Hematopoietic multipotent progenitor cell treated with erythropoietin and hydrocortisone succinate and interleukin-3 and kit ligand, for 15 days (in vitro differentiated cells): ENCODE measurements at regions not wholly inside any gene's neighbourhood (a gene's known extent, or its start where the extent isn't known, plus 50 kb on each side); places are given as distances from the start of the nearest gene placed in this dataset.

ENCODE experiments used
- DNase-seq: peaks from one replicate; pipeline ENCODE4 v3.0.0-alpha.2; 2015; ENCODE audit warnings: low spot score

DNA sequence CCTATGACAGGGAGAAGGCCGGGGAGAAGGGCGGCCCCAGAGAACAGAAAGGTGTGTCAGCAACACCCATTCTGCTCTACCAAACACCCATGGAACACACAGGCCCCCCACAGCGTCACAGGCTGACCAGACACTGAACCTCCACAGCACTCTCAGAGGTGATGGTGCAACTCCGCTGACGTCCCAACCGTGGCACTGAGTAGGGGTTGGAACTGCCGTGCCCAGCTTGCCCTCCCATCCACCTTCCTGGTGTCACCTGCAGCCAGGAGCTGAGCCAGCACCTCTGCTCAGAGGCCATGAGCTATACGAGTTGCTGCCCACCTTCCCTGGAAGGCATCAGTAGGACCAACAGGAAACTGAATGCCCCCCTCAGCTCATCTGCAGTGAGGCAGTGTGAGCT is 412.9 kb upstream of the SALL3 start:
- DNase-seq: no peak

DNA sequence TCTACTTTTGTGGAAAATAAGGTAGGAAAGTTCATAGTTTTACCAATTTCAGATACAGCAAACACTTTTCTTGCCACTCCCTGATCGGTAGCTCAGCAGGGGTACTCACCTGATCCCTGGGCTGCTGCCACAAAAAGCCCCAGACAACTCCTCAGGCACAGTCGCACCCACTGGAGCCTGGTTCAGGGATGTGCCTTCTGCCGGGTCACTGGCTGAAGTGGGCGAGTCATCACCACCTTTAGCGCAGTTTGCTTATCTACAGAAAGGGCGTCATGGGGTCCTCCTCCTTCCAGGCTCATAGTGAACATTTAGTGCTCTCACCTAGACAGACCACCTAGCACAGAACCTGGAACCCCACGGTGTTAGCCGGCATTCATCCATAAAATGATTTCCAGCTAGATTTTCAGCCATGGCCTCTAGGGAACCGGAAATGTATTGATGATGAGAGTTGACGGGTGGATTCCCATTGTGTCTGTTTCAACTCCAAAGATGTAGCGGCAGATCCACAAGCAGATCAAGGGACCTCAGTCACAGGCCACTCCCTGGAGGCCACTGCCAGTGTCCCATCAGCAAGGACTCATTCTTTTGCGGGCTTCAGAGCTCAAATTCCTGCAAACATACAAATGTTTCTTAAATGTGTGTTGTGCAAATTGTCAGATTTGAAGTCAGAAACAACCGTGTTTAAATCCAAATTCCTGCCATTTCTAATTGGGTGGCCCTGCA is 408.4 kb upstream of the SALL3 start:
- no peak for DNase-seq

DNA sequence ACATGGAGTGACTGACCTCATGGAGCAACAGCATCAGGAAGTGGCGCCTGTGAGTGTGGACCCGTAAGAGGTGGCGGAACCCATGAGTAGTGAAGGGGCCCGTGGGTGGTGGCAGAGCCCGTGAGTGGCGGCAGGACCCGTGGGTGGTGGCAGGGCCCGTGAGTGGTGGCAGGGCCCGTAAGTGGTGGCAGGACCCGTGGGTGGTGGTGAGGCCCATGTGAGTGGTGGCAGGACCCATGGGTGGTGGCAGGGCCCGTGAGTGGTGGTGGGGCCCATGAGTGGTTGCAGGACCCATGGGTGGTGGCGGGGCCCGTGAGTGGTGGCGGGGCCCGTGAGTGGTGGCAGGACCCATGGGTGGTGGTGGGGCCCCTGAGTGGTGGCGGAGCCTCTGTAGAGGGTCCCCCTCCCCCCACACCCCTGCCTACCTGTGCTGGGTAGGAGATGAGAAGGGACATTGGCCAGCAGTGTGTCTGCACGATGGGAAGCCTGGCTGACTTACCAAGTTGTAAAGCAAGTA is 407.7 kb upstream of the SALL3 start:
- no peak for DNase-seq

DNA sequence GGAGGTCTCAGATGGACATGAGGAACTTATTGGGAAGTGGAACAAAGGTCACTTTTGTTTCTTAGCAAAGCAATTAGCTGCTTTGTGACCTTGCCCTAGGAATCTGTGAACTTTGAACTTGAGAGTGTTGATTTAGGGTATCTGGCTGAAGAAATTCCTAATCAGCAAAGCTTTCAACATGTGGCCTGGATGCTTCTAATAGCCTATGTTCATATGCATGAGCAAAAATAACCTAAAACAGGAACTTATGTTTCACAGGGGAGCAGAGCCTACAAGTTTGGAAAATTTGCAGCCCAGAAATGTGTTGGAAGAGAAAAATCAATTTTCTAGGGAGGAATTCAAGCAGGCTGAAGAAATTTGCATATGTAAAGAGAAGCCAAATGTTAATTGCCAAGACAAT is 405.8 kb upstream of the SALL3 start:
- DNase-seq: no peak

DNA sequence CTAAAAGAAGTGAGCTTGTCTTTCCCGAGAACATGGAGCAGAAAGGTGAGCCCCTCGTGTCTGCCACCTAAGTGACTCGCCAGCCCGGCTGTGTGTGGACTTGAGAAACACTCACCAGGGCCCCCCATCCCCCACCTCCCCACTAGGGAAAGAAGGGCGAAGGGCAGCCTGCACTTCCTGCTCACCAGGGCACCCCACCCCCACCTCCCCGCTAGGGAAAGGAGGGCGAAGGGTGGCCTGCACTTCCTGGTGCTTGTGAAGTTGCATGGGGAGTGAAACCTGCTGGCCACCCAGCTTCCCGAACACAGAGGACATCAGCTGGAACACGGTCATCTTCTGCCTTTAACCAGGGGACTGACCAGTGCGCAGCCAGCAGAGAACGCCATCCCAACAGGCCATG is 402.7 kb upstream of the SALL3 start:
- no peak for DNase-seq

DNA sequence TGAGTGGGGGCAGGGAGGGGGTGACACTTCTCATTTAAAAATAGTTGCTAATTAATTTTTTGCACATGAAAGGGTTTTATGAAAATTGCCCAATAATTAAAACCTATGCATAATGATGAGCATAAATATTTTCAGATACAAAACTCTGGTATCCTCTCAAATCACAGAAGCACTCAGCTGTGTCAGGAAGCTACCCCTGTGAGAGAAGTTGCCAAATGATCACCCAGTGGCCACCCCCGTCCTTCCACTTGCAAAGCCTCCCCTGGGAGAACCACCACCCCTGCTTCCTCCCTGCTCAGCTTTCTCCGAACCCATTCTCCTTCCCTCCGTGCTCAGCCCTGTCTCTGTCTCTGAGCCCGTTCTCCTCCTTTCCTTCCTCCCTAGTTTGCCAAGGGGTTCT is 400.2 kb upstream of the SALL3 start:
- no peak for DNase-seq

DNA sequence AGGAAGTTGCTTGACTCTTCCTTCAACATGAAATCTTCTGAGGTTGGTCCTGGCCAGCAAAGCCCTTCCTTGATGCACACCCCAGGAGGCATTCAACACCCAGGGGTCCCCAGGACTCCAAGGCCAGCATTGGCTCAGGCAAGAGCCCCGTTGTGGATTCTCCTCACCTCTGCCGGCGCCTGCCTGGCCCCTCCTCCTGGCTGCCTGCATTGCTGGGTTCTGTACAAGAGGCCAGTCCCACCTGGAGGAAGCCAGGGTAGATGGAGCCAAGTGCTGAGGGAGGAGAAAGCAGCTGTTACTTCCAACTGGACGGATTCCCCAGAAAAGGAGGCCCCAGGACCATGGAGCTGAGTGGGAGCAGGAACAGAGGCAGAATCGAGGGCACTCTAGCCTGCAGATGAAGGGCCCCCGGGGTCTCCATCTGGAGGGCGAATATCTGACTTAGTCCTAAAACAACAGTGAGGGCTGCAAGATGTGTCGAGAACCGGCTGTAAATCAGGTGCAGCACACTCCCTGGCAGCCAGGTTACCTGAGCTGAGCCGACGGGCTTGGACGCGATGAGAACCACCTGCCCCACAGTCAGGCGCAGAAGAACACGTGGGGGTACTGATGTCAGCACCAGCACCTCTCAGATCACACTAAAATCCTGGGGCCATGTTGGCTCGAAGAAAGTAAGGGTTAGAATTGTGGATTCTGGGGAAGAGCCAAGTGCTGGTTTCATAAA is 399.6 kb upstream of the SALL3 start:
- no peak for DNase-seq

DNA sequence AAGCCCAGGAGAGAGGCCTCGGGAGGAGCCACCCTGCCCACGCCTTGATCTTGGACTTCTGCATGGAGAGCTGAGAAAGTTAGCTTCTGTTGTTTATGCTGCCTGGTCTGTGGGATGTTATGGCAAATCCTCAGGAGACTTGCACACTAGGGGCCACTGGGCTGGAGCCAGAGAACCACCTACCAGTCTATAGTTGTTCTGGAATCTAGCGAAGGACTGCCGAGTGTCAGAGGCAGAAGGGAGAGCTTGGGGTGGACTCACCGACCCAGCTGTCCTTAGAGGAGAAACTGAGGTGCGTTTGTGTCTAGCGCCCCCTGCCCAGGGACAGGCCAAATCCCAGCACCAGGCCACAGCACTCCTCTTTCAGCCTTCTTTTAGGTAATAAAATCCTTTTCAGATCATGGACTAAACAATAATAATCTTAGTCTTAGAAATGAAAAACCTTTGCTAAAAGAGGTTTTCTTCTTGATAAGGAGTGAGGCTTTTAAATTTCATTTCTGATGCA is 398.7 kb upstream of the SALL3 start:
- no peak for DNase-seq

DNA sequence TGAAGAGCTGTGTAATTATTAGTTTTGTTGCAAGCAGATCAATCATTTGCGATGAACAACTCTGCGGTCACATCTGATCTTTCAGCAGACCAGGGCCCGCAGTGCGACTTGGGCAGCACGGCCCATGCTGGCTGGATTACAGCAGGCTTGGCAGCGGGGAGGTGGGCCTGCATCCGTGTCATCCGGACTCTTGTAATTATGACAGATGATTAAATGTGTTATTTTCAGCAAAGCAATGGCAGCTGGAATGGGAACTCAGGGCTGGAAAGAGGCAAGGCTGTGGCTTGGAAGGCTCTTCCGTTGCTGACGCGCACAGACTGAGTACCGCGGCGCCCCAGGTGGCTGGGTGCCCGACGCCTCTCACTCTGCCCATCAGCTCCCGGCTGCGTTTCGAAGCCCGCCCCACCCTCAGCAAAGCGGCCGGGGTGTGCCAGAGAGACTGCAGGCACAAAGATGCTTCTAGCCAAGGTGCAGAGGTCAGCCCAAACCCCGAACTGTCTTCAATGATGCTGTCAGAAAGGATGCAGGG is 397.4 kb upstream of the SALL3 start:
- DNase-seq: no peak

DNA sequence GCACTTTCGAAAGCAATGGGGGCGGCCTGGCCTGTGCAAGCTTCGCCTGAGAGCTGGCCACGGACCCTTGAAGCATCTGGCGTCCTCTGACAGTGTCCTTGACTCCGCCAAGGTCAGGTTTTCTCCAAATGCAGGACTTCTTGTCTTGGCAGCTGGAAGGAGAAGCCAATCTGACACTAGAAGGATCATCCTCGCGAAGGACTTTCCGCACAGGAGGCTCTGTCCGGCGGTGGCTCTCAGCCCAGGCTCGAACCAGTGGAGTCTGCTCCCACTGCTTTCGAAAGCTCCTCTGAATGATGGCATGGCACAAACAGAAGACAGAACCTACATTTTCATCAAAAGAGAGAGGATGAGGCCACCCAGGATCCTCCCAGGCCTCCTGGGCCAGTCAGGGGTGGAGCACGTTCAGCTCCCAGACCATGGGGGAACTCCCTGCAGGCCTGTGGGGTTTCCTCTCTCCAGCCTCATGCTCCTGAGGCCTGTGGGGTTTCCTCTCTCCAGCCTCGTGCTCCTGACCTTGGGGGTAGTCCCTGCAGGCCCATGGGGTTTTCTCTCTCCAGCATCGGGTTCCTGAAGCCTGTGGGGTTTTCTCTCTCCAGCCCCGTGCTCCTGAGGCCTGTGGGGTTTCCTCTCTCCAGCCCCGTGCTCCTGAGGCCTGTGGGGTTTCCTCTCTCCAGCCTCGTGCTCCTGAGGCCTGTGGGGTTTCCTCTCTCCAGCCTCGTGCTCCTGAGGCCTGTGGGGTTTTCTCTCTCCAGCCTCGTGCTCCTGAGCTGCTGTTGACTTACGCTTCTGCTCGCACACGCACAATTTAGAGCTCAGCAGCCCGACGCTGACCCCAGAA is 396.5 kb upstream of the SALL3 start:
- no peak for DNase-seq

DNA sequence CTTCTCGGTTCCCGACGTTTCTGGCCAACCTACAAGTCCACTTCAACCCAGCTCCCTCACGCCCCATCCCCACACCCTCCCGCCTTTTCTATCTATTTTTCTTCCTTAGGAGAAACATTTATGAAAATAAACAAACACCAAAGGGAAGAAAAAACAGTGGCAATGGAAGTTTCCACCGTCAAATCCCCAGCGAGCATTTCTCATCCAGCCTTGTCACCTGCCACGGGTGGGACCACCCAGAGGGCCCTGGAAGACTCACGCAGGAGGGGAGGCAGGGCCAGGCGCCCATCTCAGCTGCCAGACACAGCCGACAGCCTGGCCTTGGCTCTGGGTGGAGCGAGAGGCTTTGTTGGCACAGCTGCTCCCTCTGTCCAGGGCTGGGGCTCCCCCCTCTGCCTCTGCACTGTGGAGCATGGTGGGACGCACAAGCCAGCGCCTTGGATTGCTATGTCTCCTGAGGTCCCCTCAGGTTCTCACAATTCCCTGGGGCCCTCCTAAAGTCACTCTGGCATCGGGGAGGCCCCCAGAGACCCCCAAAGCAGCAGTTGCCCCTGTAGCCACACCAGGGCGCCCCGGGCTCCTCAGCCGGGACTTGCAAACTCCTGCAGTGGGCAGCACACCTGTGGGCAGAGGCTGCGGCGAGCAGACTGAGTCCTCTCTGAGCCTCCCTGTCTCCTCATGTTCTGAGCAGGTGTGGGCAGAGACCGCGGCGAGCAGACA is 395.7 kb upstream of the SALL3 start:
- no peak for DNase-seq

DNA sequence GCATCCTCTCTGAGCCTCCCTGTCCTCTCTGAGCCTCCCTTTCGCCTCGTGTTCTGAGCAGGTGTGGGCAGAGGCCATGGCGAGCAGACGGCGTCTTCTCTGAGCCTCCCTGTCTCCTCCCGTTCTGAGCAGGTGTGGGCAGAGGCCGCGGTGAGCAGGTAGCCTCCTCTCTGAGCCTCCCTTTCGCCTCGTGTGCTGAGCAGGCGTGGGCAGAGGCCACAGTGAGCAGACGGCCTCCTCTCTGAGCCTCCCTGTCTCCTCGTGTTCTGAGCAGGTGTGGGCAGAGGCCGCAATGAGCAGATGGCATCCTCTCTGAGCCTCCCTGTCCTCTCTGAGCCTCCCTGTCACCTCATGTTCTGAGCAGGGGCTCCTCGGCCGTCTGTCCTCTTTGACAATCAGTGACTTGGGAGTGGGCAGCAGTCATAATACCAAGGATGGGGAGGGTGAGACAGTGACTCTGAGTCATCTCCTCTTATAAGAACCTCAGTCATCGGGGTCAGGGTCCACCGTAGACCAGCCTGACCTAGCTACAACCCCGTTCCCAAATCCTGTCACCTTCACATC is 395.1 kb upstream of the SALL3 start:
- DNase-seq: no peak

DNA sequence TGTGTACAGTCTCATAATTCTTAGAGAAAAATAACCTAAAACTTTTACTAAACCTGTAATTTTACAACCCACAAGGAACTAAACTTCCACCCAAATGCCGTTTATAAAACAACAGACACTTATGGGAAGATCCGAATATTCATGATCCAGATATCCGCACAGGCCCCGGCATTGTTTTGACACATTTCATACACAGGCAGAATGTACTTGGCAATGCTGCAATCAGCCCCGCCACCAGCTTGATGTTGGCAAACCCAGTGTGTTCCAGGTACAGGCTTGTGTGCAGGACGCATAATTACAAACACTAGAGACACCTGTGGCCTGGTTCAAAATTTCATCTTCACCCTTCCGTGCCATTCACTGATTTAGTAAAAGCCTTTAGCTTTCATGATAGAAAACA is 393.0 kb upstream of the SALL3 start:
- DNase-seq: no peak

DNA sequence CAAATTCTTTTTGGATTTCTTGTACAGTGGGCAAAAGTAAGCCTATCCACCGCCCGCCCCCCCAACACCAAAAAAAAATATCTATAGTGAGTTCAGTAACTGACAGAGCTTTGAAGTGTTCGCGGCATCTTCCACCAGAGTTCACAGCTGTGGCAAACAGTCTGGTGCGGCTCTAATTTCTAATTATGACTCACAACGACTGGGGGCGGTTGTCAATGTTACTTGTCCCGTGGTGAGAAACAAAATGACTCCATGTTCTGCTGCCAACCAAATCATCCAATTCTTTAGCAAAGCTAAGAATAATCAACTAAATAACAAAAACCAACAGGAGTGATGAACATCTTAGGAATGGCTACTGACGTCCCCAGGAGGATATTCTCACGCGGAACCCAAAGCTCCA is 392.5 kb upstream of the SALL3 start:
- no peak for DNase-seq

DNA sequence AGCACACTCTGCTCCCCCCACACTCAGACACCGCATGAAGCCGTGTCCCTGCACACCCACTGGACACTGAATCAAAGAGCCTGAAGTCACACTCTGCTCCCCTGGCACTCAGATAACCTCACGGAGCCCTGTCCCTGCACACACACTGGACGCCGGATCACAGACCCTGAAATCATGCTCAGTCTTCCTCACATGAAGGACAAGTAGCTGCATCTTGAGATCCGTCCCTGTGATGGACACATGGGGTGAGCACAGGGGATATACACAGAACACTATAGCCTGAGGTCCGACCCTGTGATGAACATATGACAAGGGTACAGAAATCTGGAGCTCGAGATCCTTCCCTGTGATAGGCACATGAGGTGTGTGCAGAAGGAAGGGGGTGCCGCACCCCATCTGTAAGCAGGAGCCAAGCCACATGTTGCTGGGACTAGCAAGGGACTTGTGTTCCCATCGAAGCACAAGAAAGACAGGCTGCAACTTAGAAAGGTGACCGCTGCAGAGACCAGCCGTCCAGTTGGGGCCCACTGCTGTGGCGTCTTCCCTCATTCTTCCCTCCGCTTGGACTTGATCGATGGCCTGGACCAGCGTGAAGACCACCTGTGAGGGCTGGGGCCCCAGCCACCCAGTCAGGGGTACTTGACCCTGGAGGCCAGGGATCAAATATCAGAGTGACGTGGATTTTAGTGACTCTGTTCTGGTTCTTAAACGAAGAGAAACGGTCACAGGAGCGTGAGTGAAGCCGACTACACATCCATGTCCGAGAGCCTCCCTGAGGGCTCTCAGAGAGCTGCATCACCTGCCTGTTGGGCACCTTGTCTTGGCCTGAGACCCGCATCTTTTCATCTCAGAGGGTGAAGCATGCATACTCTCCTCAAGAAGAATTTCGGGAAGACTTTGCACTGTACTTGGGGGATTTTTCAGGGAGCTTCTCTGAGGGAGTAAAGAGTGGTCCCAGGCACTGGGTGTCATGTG is 391.7 kb upstream of the SALL3 start:
- no peak for DNase-seq

DNA sequence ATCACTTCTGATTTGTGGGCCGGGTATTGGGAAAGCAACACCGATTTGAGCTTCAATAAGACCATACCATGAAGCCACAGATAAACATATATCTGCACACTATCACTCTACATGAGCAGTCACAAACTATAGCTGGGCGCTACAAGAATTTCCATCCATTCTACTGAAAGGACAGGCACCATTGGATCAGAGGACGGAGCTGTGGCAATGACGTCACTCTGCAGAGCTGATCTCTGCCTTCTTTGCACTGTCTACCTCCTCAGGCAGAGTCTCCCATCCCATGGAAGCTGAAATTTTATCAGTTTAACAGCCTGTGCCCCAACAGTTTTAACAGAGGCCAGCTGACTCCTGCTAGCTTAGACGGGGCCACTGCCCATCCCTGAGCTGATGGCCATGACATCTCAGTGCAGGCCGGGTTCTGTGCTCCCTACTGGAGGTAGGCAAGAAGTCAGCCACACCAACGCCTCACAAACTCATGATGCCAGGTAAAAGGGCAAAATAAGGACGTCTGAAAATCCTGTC is 389.6 kb upstream of the SALL3 start:
- DNase-seq: no peak

DNA sequence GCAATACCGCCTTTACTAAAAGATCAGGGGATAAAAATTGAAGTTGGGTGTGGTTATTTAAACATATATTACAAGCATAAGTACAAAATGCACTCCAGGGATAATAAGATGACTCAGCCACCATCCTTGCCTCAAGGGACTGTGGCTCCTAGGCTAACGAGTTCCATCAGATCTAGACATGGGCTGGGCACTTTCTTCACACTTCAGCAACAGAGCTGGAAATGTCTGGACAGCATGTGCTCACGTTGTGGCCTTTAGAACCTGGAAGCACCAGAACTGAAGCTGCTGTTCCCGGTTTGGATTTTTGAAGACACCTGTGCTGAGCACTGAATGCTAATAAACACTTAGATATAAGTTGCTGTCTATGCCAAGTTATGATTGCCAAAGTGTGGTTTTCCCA is 384.2 kb upstream of the SALL3 start:
- DNase-seq: no peak

DNA sequence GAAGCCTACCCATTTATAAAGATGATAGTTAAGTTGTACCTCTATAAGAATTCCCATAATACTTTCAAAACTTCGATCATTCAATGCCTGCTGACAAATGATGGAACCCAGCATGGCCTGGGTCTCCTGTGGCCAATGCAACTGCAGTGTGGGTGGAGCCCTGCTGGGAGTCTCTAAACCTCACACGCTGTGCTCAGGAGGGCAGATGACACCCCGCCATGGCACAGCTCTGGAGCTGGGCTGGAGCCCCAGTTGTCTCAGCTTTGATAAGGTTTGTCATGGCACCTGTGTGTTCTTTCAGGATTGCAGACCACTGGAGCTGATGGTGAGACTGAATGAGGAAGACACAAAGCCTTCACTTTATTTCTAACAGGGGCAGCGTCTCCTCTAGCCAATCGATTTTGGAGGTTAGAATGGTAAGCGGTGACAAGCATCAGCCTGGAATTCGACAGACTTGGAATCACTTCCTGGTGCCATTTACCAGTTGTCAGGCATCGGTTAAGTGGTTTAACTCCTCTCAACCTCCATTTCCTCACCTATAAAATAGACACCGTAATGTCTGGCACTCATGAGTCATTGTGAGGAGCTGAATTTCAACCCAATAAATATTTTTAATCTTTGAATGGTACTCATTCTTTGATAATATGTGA is 383.6 kb upstream of the SALL3 start:
- DNase-seq: no peak

DNA sequence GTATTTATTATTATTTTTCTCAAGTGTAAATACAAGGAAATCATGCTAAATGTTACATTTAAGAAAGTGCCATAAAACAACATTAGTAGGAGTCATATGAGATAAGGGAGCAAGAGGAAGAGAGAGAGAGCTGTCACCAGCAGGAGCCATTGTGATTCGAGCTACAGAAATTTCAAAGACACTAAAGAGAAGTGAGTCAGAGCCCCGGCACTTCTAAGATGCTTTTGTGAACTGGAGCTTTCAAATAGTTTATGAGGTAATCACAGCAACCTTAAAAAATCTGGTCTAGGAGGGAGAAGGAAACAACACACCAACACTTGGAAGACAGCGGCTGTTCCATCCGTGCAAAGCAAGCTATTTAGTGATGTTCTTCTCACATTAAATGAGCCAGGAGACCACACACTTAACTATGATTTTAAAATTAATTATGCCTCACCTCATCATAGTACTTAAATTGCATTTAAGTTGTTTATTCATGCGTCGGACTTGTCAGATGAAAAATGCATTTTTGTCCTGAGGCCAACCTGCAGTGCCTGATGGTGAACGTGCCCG is 382.7 kb upstream of the SALL3 start:
- DNase-seq: no peak
